K562 (cell line): ENCODE measurements at regions not wholly inside any gene's neighbourhood (a gene's known extent, or its start where the extent isn't known, plus 50 kb on each side); places are given as distances from the start of the nearest gene placed in this dataset.

Source experiments
- ATAC-seq: fragments of 200-7000 bp; cut with Tn5 transposase; 3 replicates; pipeline ENCODE4 v1.9.1; 2020; ENCODE audit warnings: moderate library complexity
- BruUV-seq: library from RNA; stranded (reverse); fragments of 400-500 nt; replicated peaks from 2 replicates; lab custom pipeline; 2021; lab: Mats Ljungman, UMichigan
- CTCF ChIA-PET: fragments of 300-600 bp; formaldehyde crosslinking; extraction: SDS; loops from one replicate; lab custom pipeline; 2021; ENCODE audit warnings: low intra/inter-chr PET ratio; lab: Yijun Ruan, JAX
- POLR2A ChIA-PET: fragments of 300-600, 350-650 bp; sonication (Branson Sonifier 250); formaldehyde crosslinking; extraction: SDS; loops from one replicate; lab custom pipeline; 2021; ENCODE audit warnings: antibody characterized with exemption, inconsistent platforms; lab: Yijun Ruan, JAX
- DNase-seq, 4 experiments: peaks; one replicate each; pipeline versions ENCODE4 v3.0.0 to v3.0.0-alpha.2; 2011 to 2018; ENCODE audit warnings: low spot score in 3 of 4, mixed read lengths in 3 of 4; ENCODE audit errors: extremely low read depth in 1 of 4
- FAIRE-seq: peaks from 2 replicates; lab custom pipeline; 2011; peaks lifted over from hg19 to GRCh38; lab: Jason Lieb, UNC
- H2AFZ ChIP-seq: 2 replicates; pipeline ENCODE4 v1.6.0; 2011; ENCODE audit warnings: low read depth, low read length, control low read depth, inconsistent platforms
- H3K27ac ChIP-seq: fragments of 200-600 bp; 3 replicates; pipeline ENCODE4 v1.8.0; 2011; ENCODE audit warnings: low read depth, mild to moderate bottlenecking, control low read depth, inconsistent platforms, low read length, moderate library complexity, mixed read lengths; ENCODE audit errors: extremely low read depth
- H3K27me3 ChIP-seq, 2 experiments: fragments of 300-600 bp in 1 of 2; 2 replicates in 1 of 2; 3 replicates in 1 of 2; pipeline versions ENCODE4 v1.6.0 to v1.8.0; 2011; ENCODE audit warnings: inconsistent platforms in 2 of 2, low read length in 2 of 2, mild to moderate bottlenecking in 1 of 2, mixed read lengths in 1 of 2, moderate library complexity in 1 of 2; ENCODE audit not compliant: control insufficient read depth in 2 of 2, insufficient read depth in 2 of 2
- H3K36me3 ChIP-seq: fragments of 300-600 bp; 3 replicates; pipeline ENCODE4 v1.8.0; 2011; ENCODE audit warnings: mild to moderate bottlenecking, low read length, inconsistent platforms; ENCODE audit not compliant: control insufficient read depth, insufficient read depth
- H3K4me1 ChIP-seq, 2 experiments: fragments of 200-600 bp in 1 of 2; replicated peaks in 1 of 2; 2 replicates in 1 of 2; 3 replicates in 1 of 2; pipeline versions ENCODE4 v1.5.1 to v1.8.0; 2011; ENCODE audit warnings: inconsistent platforms in 2 of 2, low read length in 2 of 2, mild to moderate bottlenecking in 1 of 2, mixed read lengths in 1 of 2, moderate library complexity in 1 of 2; ENCODE audit not compliant: control insufficient read depth in 2 of 2, insufficient read depth in 2 of 2
- H3K4me2 ChIP-seq: 2 replicates; pipeline ENCODE4 v1.6.1; 2011; ENCODE audit warnings: low read length, control low read depth, inconsistent platforms, mixed read lengths; ENCODE audit not compliant: insufficient read depth
- H3K4me3 ChIP-seq: fragments of 200-600 bp; sonication (generic), shearing (Covaris generic); 2 replicates; pipeline ENCODE4 v1.5.1; 2016; ENCODE audit warnings: control low read depth, inconsistent platforms
- H3K79me2 ChIP-seq: fragments of 200-600 bp; 3 replicates; pipeline ENCODE4 v1.8.0; 2011; ENCODE audit warnings: low read length, inconsistent platforms; ENCODE audit not compliant: control insufficient read depth, insufficient read depth
- H3K9ac ChIP-seq, 2 experiments: 2 replicates each; pipeline versions ENCODE4 v1.6.0 to v1.6.1; 2011; ENCODE audit warnings: low read depth in 2 of 2, low read length in 2 of 2, control low read depth in 1 of 2, inconsistent platforms in 1 of 2, mild to moderate bottlenecking in 1 of 2, mixed read lengths in 1 of 2; ENCODE audit not compliant: insufficient read depth in 1 of 2
- H3K9me1 ChIP-seq: one replicate; pipeline ENCODE4 v1.6.0; 2011; ENCODE audit warnings: inconsistent platforms, mild to moderate bottlenecking, low read length, moderate library complexity; ENCODE audit not compliant: control insufficient read depth, insufficient read depth
- H3K9me3 ChIP-seq: replicated peaks from 2 replicates; pipeline ENCODE4 v1.5.1; 2011; ENCODE audit warnings: low read depth, low read length, inconsistent platforms; ENCODE audit not compliant: control insufficient read depth, insufficient read depth
- H4K20me1 ChIP-seq: replicated peaks from 2 replicates; pipeline ENCODE4 v1.6.1; 2011; ENCODE audit warnings: low read length, inconsistent platforms, mixed read lengths; ENCODE audit not compliant: control insufficient read depth, insufficient read depth
- NUFIP1 ChIP-seq: fragments of 450-650 bp; IDR thresholded peaks from 2 replicates; pipeline ENCODE4 v1.6.1; 2018; ENCODE audit not compliant: partially characterized antibody
- PATZ1 ChIP-seq: fragments of 250-450 bp; sonication (Bioruptor Pico); IDR thresholded peaks from 2 replicates; pipeline ENCODE4 v1.5.0; 2020; ENCODE audit warnings: mild to moderate bottlenecking, borderline replicate concordance
- POU5F1 ChIP-seq: fragments of 150-350 bp; IDR thresholded peaks from 2 replicates; pipeline ENCODE4 v1.6.1; 2014; ENCODE audit warnings: borderline replicate concordance, low read length, low read depth, mild to moderate bottlenecking; ENCODE audit not compliant: partially characterized antibody
- THRB ChIP-seq: fragments of 450-650 bp; formaldehyde crosslinking; conservative IDR thresholded peaks from 2 replicates; pipeline ENCODE4 v1.4.0; 2022; ENCODE audit warnings: mild to moderate bottlenecking, missing genetic modification characterization
- XRCC3 ChIP-seq: fragments of 450-650 bp; IDR thresholded peaks from 2 replicates; pipeline ENCODE4 v1.6.1; 2017; ENCODE audit warnings: mild to moderate bottlenecking, moderate library complexity
- ZNF224 ChIP-seq: sonication (generic); formaldehyde crosslinking; IDR thresholded peaks from 2 replicates; pipeline ENCODE4 v1.8.0; 2022; ENCODE audit warnings: mild to moderate bottlenecking, missing genetic modification reagents
- ZNF232 ChIP-seq: sonication (generic); formaldehyde crosslinking; IDR thresholded peaks from 2 replicates; pipeline ENCODE4 v1.8.0; 2022; ENCODE audit warnings: mild to moderate bottlenecking, missing genetic modification reagents
- ZNF408 ChIP-seq: fragments of 250-450 bp; sonication (Bioruptor Pico); IDR thresholded peaks from 2 replicates; pipeline ENCODE4 v1.4.0; 2020; ENCODE audit warnings: low read depth, mild to moderate bottlenecking, moderate library complexity
- WGBS: fragments of 100-300 bp; shearing (Covaris generic); methylation state at CpG from one replicate; pipeline ENCODE4 v1.1.6; 2016; ENCODE audit warnings: low coverage, mixed read lengths; ENCODE audit not compliant: insufficient coverage; ENCODE audit errors: missing lambda C conversion rate; 5-methylcytosine and 5-hydroxymethylcytosine counted together
- in situ Hi-C: fragments of 300-500 bp; cut with MboI; formaldehyde crosslinking; loops from 4 replicates; pipeline ENCODE4 v1.15.0; 2018; ENCODE audit warnings: inconsistent platforms, mixed read lengths
- intact Hi-C: fragments of 100-400 bp; cut with micrococcal nuclease; formaldehyde crosslinking; loops from 2 replicates; pipeline ENCODE4 v1.14.2; 2022
- TF ChIP-seq, protein P1 (sequence below): fragments of 150-350 bp; IDR thresholded peaks from 2 replicates; pipeline ENCODE4 v1.6.1; 2014; ENCODE audit warnings: low read depth, mild to moderate bottlenecking, low read length, borderline replicate concordance

DNA sequence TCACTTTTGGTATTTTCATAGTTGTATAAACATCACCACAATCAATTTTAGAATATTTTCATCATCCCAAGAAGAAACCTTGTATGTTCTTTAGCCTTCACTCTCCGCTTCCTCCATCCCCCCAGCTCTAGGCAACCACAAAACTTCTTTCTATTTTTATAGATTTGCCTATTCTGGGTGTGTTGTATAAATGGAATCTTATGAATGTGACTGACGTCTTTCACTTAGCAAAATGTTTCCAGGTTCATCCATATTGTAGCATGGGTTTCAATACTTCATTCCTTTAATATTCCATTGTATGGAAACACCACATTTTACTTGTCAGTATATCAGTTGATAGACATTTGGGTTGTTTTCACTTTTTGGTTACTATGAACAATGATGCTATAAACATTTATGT, 335.8 kb upstream of the GOLIM4 start:
- Histone ChIP-seq H4K20me1 (no peaks in the 10 kb centered on the region), H3K4me2 (no peak overlapping the region), H2AFZ (no peak overlapping the region), H3K4me3 (no peak overlapping the region), H3K36me3 (no peaks in the 10 kb centered on the region), H3K79me2 (no peaks in the 10 kb centered on the region), H3K27me3 (no peaks in the 10 kb centered on the region), H3K27ac (no peak overlapping the region), H3K9me3 (no peaks in the 10 kb centered on the region), H3K4me1 (no peaks in the 10 kb centered on the region), H3K9ac (no peak overlapping the region), H3K9me1 (no peaks in the 10 kb centered on the region)
- ATAC-seq (no peak), DNase-seq (no peak), FAIRE-seq (no peak)
- TF ChIP-seq ZNF224 (CRISPR knock-in tag) (no peak), ZNF408 (CRISPR knock-in tag) (no peak), ZNF232 (no peak), PATZ1 (CRISPR knock-in tag) (no peak), NUFIP1 (no peak), THRB (CRISPR knock-in tag) (no peak), XRCC3 (no peak), POU5F1 (no peak)
- TF ChIP-seq, protein P1, sequence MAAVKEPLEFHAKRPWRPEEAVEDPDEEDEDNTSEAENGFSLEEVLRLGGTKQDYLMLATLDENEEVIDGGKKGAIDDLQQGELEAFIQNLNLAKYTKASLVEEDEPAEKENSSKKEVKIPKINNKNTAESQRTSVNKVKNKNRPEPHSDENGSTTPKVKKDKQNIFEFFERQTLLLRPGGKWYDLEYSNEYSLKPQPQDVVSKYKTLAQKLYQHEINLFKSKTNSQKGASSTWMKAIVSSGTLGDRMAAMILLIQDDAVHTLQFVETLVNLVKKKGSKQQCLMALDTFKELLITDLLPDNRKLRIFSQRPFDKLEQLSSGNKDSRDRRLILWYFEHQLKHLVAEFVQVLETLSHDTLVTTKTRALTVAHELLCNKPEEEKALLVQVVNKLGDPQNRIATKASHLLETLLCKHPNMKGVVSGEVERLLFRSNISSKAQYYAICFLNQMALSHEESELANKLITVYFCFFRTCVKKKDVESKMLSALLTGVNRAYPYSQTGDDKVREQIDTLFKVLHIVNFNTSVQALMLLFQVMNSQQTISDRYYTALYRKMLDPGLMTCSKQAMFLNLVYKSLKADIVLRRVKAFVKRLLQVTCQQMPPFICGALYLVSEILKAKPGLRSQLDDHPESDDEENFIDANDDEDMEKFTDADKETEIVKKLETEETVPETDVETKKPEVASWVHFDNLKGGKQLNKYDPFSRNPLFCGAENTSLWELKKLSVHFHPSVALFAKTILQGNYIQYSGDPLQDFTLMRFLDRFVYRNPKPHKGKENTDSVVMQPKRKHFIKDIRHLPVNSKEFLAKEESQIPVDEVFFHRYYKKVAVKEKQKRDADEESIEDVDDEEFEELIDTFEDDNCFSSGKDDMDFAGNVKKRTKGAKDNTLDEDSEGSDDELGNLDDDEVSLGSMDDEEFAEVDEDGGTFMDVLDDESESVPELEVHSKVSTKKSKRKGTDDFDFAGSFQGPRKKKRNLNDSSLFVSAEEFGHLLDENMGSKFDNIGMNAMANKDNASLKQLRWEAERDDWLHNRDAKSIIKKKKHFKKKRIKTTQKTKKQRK: no peak
- WGBS: 0% methylated on average over 2 of the region's 2 CpGs
- BruUV-seq: no TSS peak
- ChIA-PET POLR2A (no interaction called here), CTCF (no interaction called here)
- intact Hi-C loops (no loop called here), in situ Hi-C loops (no loop called here)
